ENCODE measurements at regions not wholly inside any gene's neighbourhood (a gene's known extent, or its start where the extent isn't known, plus 50 kb on each side); places are given as distances from the start of the nearest gene placed in this dataset.

DNA sequence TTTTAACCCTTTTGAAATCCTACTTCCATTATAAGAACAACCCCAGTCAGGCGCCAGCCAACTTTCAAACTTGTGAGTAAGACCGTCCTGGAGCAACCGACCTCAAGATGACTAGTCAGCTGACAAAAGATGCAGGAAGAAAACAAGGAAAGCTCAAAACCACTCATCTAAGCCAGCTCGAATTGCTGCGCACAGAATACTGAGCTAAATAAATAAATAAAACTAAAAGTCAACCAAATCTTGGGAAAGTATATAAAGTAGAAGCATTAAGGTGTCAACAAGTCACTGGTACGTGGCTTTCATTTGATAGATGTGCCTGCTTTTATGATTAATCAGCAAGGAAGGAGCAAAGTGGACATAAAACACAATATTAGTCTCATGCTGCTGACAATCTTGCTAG, 1269.8 kb downstream of the XPNPEP1 start:
- intact Hi-C loops (cut with DNase I): no loop called here
- 76 to 83% (median 78%) methylated on average over 6 of the region's 6 CpGs for WGBS, 4 donors

DNA sequence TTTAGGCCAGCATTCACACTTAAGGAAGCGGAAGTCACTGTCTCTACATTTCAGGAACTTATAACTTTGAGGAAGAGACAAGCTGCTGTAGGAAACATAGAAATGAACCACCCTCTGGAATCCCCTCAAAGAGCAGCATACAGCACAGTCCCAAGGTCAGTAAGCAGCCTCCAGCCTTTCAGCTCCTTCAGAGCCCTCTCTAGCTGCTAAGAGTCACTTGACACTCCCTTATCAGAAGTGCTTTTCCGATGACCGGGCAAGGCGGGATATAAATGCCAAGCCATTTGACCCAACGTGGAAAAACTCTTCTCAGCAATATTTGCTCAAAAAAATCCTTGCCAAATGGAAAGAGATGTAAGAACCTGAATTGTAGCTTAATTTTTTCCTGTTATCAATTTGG, 1284.3 kb downstream of the XPNPEP1 start:
- no peaks in the 10 kb centered on the region for H3K4me1 ChIP-seq
- intact Hi-C loops (cut with DNase I): no loop called here
- H3K36me3 ChIP-seq: no peaks in the 10 kb centered on the region
- H3K27me3 ChIP-seq: no peaks in the 10 kb centered on the region
- H3K4me3 ChIP-seq: no peak overlapping the region
- ATAC-seq (no peak), DNase-seq (no peak)
- no peak overlapping the region for H3K27ac ChIP-seq
- TF ChIP-seq, protein P1, sequence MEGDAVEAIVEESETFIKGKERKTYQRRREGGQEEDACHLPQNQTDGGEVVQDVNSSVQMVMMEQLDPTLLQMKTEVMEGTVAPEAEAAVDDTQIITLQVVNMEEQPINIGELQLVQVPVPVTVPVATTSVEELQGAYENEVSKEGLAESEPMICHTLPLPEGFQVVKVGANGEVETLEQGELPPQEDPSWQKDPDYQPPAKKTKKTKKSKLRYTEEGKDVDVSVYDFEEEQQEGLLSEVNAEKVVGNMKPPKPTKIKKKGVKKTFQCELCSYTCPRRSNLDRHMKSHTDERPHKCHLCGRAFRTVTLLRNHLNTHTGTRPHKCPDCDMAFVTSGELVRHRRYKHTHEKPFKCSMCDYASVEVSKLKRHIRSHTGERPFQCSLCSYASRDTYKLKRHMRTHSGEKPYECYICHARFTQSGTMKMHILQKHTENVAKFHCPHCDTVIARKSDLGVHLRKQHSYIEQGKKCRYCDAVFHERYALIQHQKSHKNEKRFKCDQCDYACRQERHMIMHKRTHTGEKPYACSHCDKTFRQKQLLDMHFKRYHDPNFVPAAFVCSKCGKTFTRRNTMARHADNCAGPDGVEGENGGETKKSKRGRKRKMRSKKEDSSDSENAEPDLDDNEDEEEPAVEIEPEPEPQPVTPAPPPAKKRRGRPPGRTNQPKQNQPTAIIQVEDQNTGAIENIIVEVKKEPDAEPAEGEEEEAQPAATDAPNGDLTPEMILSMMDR (IDR thresholded peaks at IDR 0.05): no peak
- TF ChIP-seq POLR2A (IDR thresholded peaks at IDR 0.05): no peak
- WGBS, 4 donors: 31 to 44% (median 35%) methylated on average over 5 of the region's 5 CpGs
- peaks cover 0 to 10% (median 0%) of the 10 kb centered on the region in 12 donors for H3K9me3 ChIP-seq

More for the DNA sequence above, 1269.8 kb downstream of the XPNPEP1 start:
- Histone ChIP-seq H3K4me3 (no peak overlapping the region), H3K9me3 (no peaks in the 10 kb centered on the region), H3K36me3 (no peaks in the 10 kb centered on the region), H3K27me3 (no peaks in the 10 kb centered on the region), H3K4me1 (no peaks in the 10 kb centered on the region), H3K27ac (no peak overlapping the region)
- TF ChIP-seq, protein P1 (IDR thresholded peaks at IDR 0.05): no peak
- no peak for TF ChIP-seq POLR2A (IDR thresholded peaks at IDR 0.05)
- ATAC-seq (no peak), DNase-seq (no peak)

DNA sequence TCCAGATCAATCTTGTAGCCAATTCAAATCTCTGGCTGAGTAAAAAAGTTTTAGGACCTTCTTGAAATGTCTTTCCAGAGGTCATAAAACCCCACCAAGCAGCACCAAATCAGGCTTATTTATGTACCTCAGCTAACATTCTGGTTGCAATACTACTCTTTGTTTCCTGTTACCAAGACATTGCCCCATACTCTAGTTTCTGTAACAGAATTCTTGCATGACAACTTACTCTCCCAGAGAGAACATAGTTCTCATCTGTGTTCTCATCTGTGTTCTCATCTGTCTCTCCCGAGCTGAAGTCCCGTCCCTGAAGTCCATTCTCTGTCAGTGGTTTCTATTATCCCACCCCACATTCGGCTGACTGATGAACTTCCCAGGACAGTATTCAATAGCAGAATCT, 1285.1 kb downstream of the XPNPEP1 start:
- H3K27me3 ChIP-seq: no peaks in the 10 kb centered on the region
- no peak for TF ChIP-seq POLR2A (IDR thresholded peaks at IDR 0.05)
- no peak for DNase-seq
- H3K27ac ChIP-seq: no peak overlapping the region
- WGBS, 4 donors: 70 to 80% (median 75%) methylated on average over 3 of the region's 3 CpGs
- peaks cover 0 to 10% (median 0%) of the 10 kb centered on the region in 12 donors for H3K9me3 ChIP-seq
- H3K4me1 ChIP-seq: no peaks in the 10 kb centered on the region
- H3K36me3 ChIP-seq: no peaks in the 10 kb centered on the region
- no peak overlapping the region for H3K4me3 ChIP-seq
- no peak for ATAC-seq
- intact Hi-C loops (cut with DNase I): no loop called here

DNA sequence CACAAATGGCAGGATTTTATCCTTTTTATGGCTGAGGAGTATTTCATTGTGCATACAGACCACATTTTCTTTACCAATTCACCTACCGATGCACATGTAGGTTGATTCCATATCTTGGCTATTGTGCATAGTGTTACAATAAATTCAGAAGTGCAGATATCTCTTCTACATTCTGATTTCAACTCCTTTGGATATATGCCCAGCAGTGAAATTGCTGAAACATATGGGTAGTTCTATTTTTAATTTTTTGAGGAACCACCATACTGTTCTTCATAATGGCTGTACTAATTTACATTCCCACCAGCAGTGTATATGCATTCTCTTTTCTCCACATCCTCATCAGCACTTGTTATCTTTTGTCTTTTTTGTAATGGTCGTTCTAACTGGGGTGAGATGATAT, 1290.3 kb downstream of the XPNPEP1 start:
- Histone ChIP-seq H3K27me3 (no peaks in the 10 kb centered on the region), H3K4me1 (no peaks in the 10 kb centered on the region), H3K27ac (no peak overlapping the region), H3K9me3 (peaks cover 0 to 10% (median 0%) of the 10 kb centered on the region in 12 donors), H3K4me3 (no peak overlapping the region), H3K36me3 (no peaks in the 10 kb centered on the region)
- intact Hi-C loops (cut with DNase I): no loop called here
- WGBS, 4 donors: 53 to 57% (median 56%) methylated on average over 2 of the region's 2 CpGs
- no peak for TF ChIP-seq POLR2A (IDR thresholded peaks at IDR 0.05)
- TF ChIP-seq, protein P1 (IDR thresholded peaks at IDR 0.05): no peak
- no peak for ATAC-seq
- no peak for DNase-seq

DNA sequence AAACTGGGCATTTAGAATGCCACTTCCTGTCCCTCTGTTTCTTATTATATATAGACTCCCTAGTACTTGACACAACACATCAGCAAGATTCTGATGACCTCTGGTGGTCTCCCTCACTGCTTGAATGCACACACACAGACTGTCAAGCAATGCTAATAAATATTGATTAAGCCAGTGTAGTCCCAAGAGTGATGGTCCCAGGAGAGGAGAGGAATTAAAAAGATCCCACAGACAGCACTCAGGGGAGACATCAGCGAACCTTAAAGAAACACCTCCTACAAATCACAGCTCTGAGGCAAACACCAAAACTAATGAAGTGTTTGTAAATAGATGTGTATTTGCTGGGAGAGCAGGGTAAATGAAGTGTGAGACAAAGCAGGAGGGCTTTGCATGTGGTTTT, 1291.2 kb downstream of the XPNPEP1 start:
- peaks cover 0 to 10% (median 0%) of the 10 kb centered on the region in 12 donors for H3K9me3 ChIP-seq

More for the DNA sequence above, 1291.2 kb downstream of the XPNPEP1 start:
- no peak for DNase-seq
- Histone ChIP-seq H3K27me3 (no peaks in the 10 kb centered on the region), H3K36me3 (no peaks in the 10 kb centered on the region), H3K27ac (no peak overlapping the region), H3K4me1 (no peaks in the 10 kb centered on the region), H3K4me3 (no peak overlapping the region)
- 46 to 65% (median 60%) methylated on average over 1 of the region's 1 CpG for WGBS, 4 donors
- ATAC-seq: no peak
- intact Hi-C loops (cut with DNase I): no loop called here
- no peak for TF ChIP-seq POLR2A (IDR thresholded peaks at IDR 0.05)
- TF ChIP-seq, protein P1 (IDR thresholded peaks at IDR 0.05): no peak

All from heart left ventricle (tissue), 16 donors.